RWPE2 (cell line): ENCODE measurements at regions not wholly inside any gene's neighbourhood (a gene's known extent, or its start where the extent isn't known, plus 50 kb on each side); places are given as distances from the start of the nearest gene placed in this dataset.

ENCODE experiments used
- ATAC-seq: fragments of 200-7000 bp; cut with Tn5 transposase; 3 replicates; pipeline ENCODE4 v1.9.1; 2021; ENCODE audit warnings: low read depth
- DNase-seq: peaks from one replicate; pipeline ENCODE4 v3.0.0-alpha.2; 2020; ENCODE audit warnings: low spot score
- H3K27ac ChIP-seq: fragments of 450-650 bp; 2 replicates; pipeline ENCODE4 v1.5.1; 2017; ENCODE audit warnings: mild to moderate bottlenecking; ENCODE audit not compliant: poor library complexity, severe bottlenecking
- H3K27me3 ChIP-seq: fragments of 250-450 bp; sonication (Bioruptor Pico); 2 replicates; pipeline ENCODE4 v1.5.1; 2021; ENCODE audit warnings: mild to moderate bottlenecking, moderate library complexity; ENCODE audit not compliant: insufficient read depth, poor library complexity, severe bottlenecking
- H3K36me3 ChIP-seq: fragments of 250-450 bp; sonication (Bioruptor Pico); 2 replicates; pipeline ENCODE4 v1.5.1; 2020; ENCODE audit warnings: low read depth, mild to moderate bottlenecking, moderate library complexity
- H3K4me1 ChIP-seq: fragments of 250-450 bp; sonication (Bioruptor Pico); 2 replicates; pipeline ENCODE4 v1.5.1; 2021; ENCODE audit warnings: mild to moderate bottlenecking, moderate library complexity; ENCODE audit not compliant: insufficient read depth, poor library complexity, severe bottlenecking
- H3K4me3 ChIP-seq: fragments of 250-450 bp; sonication (Bioruptor Pico); 2 replicates; pipeline ENCODE4 v1.5.1; 2021; ENCODE audit warnings: mild to moderate bottlenecking, moderate library complexity; ENCODE audit not compliant: severe bottlenecking
- H3K9me3 ChIP-seq: fragments of 250-450 bp; sonication (Bioruptor Pico); 2 replicates; pipeline ENCODE4 v1.5.1; 2021; ENCODE audit warnings: mild to moderate bottlenecking, moderate library complexity; ENCODE audit not compliant: severe bottlenecking
- TF ChIP-seq, protein P1 (sequence below): fragments of 450-650 bp; IDR thresholded peaks from one replicate; pipeline ENCODE4 v1.5.1; 2017; ENCODE audit warnings: mild to moderate bottlenecking, moderate library complexity; ENCODE audit not compliant: poor library complexity, severe bottlenecking

DNA sequence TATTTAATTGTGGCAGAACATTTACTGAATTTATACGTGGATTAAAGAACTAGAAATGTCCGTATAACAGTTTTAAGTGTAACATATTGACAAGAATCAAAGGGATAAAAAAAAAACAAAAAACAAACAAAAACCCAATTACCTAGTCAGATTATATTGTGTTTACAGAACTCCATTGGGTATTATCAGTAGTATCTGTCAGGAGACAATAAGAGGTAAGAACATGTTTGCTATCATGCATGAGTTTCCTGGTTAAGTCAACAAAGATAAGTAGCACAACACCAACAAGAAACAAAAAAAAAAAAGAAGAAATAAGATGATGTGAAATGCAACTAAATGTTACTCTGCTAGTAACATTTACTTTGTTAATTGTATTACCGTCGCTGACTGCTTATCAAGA, 570.6 kb downstream of the ZBBX start:
- no peak overlapping the region for H3K27ac ChIP-seq
- H3K4me1 ChIP-seq, result no peaks in the 10 kb centered on the region
- no peak for DNase-seq
- no peaks in the 10 kb centered on the region for H3K27me3 ChIP-seq
- ATAC-seq, result no peak
- no peak overlapping the region for H3K4me3 ChIP-seq
- H3K9me3 ChIP-seq, result no peaks in the 10 kb centered on the region
- H3K36me3 ChIP-seq, result no peaks in the 10 kb centered on the region
- TF ChIP-seq, protein P1, sequence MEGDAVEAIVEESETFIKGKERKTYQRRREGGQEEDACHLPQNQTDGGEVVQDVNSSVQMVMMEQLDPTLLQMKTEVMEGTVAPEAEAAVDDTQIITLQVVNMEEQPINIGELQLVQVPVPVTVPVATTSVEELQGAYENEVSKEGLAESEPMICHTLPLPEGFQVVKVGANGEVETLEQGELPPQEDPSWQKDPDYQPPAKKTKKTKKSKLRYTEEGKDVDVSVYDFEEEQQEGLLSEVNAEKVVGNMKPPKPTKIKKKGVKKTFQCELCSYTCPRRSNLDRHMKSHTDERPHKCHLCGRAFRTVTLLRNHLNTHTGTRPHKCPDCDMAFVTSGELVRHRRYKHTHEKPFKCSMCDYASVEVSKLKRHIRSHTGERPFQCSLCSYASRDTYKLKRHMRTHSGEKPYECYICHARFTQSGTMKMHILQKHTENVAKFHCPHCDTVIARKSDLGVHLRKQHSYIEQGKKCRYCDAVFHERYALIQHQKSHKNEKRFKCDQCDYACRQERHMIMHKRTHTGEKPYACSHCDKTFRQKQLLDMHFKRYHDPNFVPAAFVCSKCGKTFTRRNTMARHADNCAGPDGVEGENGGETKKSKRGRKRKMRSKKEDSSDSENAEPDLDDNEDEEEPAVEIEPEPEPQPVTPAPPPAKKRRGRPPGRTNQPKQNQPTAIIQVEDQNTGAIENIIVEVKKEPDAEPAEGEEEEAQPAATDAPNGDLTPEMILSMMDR, result no peak

DNA sequence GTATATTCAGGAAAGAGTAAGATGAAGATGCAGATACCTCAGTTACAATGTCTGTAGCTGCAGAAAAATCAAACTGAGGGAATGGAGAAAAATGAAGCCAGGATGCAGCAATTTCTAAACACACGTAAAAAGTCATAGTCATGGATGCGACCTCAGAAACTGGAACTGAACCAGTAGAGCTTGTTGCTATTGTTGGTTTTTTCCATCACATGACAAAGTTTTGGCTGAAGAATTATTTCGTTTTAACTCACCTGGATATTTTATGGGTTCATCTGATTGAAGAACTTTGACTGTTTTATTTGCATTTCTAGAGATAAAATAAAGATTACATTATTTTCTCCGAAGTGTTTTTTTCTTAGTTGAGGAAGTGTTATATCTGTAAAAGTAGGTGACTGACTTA, 591.2 kb downstream of the ZBBX start:
- Histone ChIP-seq H3K9me3 (no peaks in the 10 kb centered on the region), H3K27ac (no peak overlapping the region), H3K4me3 (no peak overlapping the region), H3K27me3 (no peaks in the 10 kb centered on the region), H3K36me3 (no peaks in the 10 kb centered on the region), H3K4me1 (no peaks in the 10 kb centered on the region)
- TF ChIP-seq, protein P1, result no peak
- no peak for DNase-seq
- no peak for ATAC-seq

DNA sequence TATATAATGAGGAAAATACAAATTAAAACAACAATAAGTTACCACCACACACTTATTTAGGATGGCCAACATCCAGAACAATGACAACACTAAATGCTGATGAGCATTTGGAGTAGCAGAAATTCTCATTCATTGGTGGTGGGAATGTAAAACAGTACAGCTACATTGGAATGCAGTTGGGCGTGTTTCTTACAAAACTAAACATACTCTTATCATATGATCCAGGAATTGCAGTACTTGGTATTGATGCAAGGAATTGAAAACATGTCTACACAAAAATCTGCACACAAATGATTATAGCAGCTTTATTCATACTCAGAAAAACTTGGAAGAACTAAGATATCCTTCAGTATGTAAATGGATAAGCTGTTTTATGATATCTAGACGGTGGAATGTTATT, 594.2 kb downstream of the ZBBX start:
- no peaks in the 10 kb centered on the region for H3K9me3 ChIP-seq
- TF ChIP-seq, protein P1, result no peak
- H3K4me3 ChIP-seq, result no peak overlapping the region
- H3K4me1 ChIP-seq, result no peaks in the 10 kb centered on the region
- no peak overlapping the region for H3K27ac ChIP-seq
- no peak for DNase-seq
- H3K36me3 ChIP-seq, result no peaks in the 10 kb centered on the region
- H3K27me3 ChIP-seq, result no peaks in the 10 kb centered on the region
- ATAC-seq, result no peak

DNA sequence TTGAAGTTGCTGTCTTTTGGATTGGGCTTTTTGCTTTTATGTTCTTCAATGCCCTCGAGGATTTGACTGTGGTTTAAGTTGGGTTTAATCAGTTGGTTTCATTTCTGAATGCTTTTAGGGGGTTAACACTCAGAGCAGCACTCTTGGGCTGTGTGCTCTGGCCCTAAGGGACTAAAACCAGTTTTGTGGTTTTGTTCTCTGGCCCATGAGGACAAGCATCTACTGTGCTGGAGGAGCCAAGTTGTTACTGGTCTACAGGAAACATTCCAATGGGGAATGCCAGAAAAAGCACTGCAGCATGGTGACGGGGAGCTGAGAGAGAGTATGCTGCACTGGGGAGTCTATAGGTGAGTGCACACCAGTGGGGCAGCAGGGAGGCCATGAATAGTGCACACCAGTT, 596.9 kb downstream of the ZBBX start:
- TF ChIP-seq, protein P1, result no peak
- DNase-seq (no peak), ATAC-seq (no peak)
- Histone ChIP-seq H3K4me3 (no peak overlapping the region), H3K36me3 (no peaks in the 10 kb centered on the region), H3K4me1 (no peaks in the 10 kb centered on the region), H3K9me3 (no peaks in the 10 kb centered on the region), H3K27ac (no peak overlapping the region), H3K27me3 (no peaks in the 10 kb centered on the region)

DNA sequence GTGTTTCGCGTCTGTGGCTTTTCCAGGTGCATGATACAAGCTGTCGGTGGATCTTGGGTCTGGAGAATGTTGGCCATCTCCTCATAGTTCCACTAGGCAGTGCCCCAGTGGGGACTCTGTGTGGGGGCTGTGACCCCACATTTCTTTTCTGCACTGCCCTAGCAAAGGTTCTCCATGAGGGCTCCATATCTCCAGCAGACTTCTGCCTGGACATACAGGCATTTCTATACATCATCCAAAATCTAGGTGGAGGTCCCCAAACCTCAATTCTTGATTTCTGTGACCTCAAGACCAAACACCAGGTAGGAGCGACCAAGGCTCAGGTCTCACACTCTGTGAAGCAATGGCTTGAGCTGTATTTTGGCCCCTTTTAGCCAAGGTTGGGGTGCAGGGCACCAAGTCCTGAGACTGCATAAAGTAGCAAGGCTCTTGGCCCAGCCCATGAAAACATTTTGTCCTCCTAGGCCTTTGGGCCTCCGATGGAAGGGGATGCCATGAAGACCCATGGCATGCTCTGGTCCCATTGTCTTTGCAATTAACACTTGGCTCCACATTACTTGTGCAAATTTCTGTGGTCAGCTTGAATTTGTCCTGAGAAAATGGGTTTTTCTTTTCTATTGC, 615.3 kb downstream of the ZBBX start:
- ATAC-seq (no peak), DNase-seq (no peak)
- Histone ChIP-seq H3K4me1 (no peaks in the 10 kb centered on the region), H3K27ac (no peak overlapping the region), H3K36me3 (no peaks in the 10 kb centered on the region), H3K9me3 (no peaks in the 10 kb centered on the region), H3K4me3 (no peak overlapping the region), H3K27me3 (no peaks in the 10 kb centered on the region)
- TF ChIP-seq, protein P1, result no peak
